ENCODE measurements at regions not wholly inside any gene's neighbourhood (a gene's known extent, or its start where the extent isn't known, plus 50 kb on each side); places are given as distances from the start of the nearest gene placed in this dataset.

DNA sequence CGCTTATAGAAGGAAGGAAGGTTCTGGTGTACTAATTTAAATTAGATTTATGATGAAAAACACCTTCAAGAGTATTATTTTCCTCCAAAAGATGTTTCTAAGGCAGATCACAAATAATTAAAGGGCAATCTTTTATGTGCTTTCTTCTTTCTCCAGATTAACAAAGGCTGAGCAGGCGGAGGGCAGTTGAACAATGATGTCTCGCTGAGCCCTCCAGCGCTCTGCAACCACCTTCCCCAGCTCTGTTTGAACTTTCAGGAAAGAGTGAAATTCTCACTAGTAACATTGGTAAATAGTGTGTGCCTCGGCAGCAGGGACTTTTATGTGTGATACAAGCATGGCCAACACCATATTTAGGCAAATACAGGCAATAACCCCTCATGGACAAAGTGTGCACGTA is 379.1 kb upstream of the MKI67 start:
- Histone ChIP-seq H3K18ac (ENCODE audit: low read depth in 1 of 2, low read length in 2 of 2) (no peak overlapping the region), H2AK5ac (ENCODE audit: low read length, severe bottlenecking) (no peak overlapping the region), H3K4me2 (ENCODE audit: low read length, poor library complexity, severe bottlenecking) (no peak overlapping the region), H3K79me1 (replicated peaks; ENCODE audit: low read length, poor library complexity, severe bottlenecking) (no peaks in the 10 kb centered on the region), H2BK15ac (ENCODE audit: low read depth, poor library complexity, severe bottlenecking) (no peak overlapping the region), H3K23ac (ENCODE audit: low read length in 2 of 2) (no peak overlapping the region), H3K14ac (ENCODE audit: low read length in 2 of 2) (no peak overlapping the region), H3K4me1 (ENCODE audit: control insufficient read depth, insufficient read depth, low read depth, low read length) (no peaks in the 10 kb centered on the region), H3K27ac (ENCODE audit: low read length, poor library complexity, severe bottlenecking) (no peak overlapping the region), H3K4ac (ENCODE audit: low read depth in 1 of 2, low read length in 2 of 2) (no peak overlapping the region), H3K27me3 (ENCODE audit: control insufficient read depth in 1 of 2, insufficient read depth in 1 of 2, low read length in 2 of 2) (no peaks in the 10 kb centered on the region), H3K4me3 (ENCODE audit: insufficient read depth in 1 of 2, low read depth in 1 of 2, low read length in 2 of 2) (no peak overlapping the region), H3K9ac (ENCODE audit: low read length) (no peak overlapping the region), H2BK5ac (ENCODE audit: low read depth, low read length, poor library complexity, severe bottlenecking) (no peak overlapping the region), H2BK12ac (ENCODE audit: low read length in 2 of 2) (no peak overlapping the region), H2BK120ac (ENCODE audit: low read depth, low read length) (no peak overlapping the region), H3K36me3 (ENCODE audit: control insufficient read depth in 1 of 2, insufficient read depth in 2 of 2, low read depth in 1 of 2, low read length in 2 of 2) (no peaks in the 10 kb centered on the region), H4K91ac (ENCODE audit: low read length) (no peak overlapping the region), H2AFZ (ENCODE audit: low read depth, low read length) (no peak overlapping the region), H4K8ac (ENCODE audit: low read length) (no peak overlapping the region), H3K9me3 (ENCODE audit: control insufficient read depth, low read length) (no peaks in the 10 kb centered on the region)
- DNase-seq: no peak
- 80% methylated on average over 3 of the region's 6 CpGs for WGBS

DNA sequence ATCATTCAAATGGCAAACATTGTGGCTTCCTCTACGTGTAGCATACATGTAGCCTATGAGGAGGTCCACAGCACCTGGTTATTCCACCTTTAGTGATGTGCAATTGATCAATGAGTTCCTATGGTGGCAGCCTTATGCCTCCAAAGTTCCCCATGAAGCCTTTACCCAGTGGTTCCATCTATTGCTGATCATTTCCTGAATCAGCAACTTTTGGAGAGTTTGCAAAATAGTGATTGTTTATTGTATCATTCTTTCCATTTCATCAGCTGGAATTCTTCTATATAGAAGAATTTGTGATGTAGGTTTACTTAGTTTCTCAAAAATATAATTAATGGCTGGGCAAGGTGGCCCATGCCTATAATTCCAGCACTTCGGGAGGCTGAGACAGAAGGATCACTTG is 380.2 kb upstream of the MKI67 start:
- WGBS: 50% methylated on average over 2 of the region's 2 CpGs
- Histone ChIP-seq H3K4me3 (ENCODE audit: insufficient read depth in 1 of 2, low read depth in 1 of 2, low read length in 2 of 2) (no peak overlapping the region), H3K4me1 (ENCODE audit: control insufficient read depth, insufficient read depth, low read depth, low read length) (no peaks in the 10 kb centered on the region), H4K8ac (ENCODE audit: low read length) (no peak overlapping the region), H2AK5ac (ENCODE audit: low read length, severe bottlenecking) (no peak overlapping the region), H3K18ac (ENCODE audit: low read depth in 1 of 2, low read length in 2 of 2) (no peak overlapping the region), H3K36me3 (ENCODE audit: control insufficient read depth in 1 of 2, insufficient read depth in 2 of 2, low read depth in 1 of 2, low read length in 2 of 2) (no peaks in the 10 kb centered on the region), H4K91ac (ENCODE audit: low read length) (no peak overlapping the region), H3K14ac (ENCODE audit: low read length in 2 of 2) (no peak overlapping the region), H2BK5ac (ENCODE audit: low read depth, low read length, poor library complexity, severe bottlenecking) (no peak overlapping the region), H3K23ac (ENCODE audit: low read length in 2 of 2) (no peak overlapping the region), H2BK12ac (ENCODE audit: low read length in 2 of 2) (no peak overlapping the region), H3K4ac (ENCODE audit: low read depth in 1 of 2, low read length in 2 of 2) (no peak overlapping the region), H3K27ac (ENCODE audit: low read length, poor library complexity, severe bottlenecking) (no peak overlapping the region), H3K4me2 (ENCODE audit: low read length, poor library complexity, severe bottlenecking) (no peak overlapping the region), H2BK15ac (ENCODE audit: low read depth, poor library complexity, severe bottlenecking) (no peak overlapping the region), H3K79me1 (replicated peaks; ENCODE audit: low read length, poor library complexity, severe bottlenecking) (no peaks in the 10 kb centered on the region), H3K9me3 (ENCODE audit: control insufficient read depth, low read length) (no peaks in the 10 kb centered on the region), H3K9ac (ENCODE audit: low read length) (no peak overlapping the region), H3K27me3 (ENCODE audit: control insufficient read depth in 1 of 2, insufficient read depth in 1 of 2, low read length in 2 of 2) (no peaks in the 10 kb centered on the region), H2AFZ (ENCODE audit: low read depth, low read length) (no peak overlapping the region), H2BK120ac (ENCODE audit: low read depth, low read length) (no peak overlapping the region)
- DNase-seq: no peak

- Histone ChIP-seq H3K4ac (ENCODE audit: low read depth in 1 of 2, low read length in 2 of 2) (no peak overlapping the region), H3K9ac (ENCODE audit: low read length) (no peak overlapping the region), H3K4me1 (ENCODE audit: control insufficient read depth, insufficient read depth, low read depth, low read length) (no peaks in the 10 kb centered on the region), H4K8ac (ENCODE audit: low read length) (no peak overlapping the region), H3K4me3 (ENCODE audit: insufficient read depth in 1 of 2, low read depth in 1 of 2, low read length in 2 of 2) (no peak overlapping the region), H3K36me3 (ENCODE audit: control insufficient read depth in 1 of 2, insufficient read depth in 2 of 2, low read depth in 1 of 2, low read length in 2 of 2) (no peaks in the 10 kb centered on the region), H2BK15ac (ENCODE audit: low read depth, poor library complexity, severe bottlenecking) (no peak overlapping the region), H3K18ac (ENCODE audit: low read depth in 1 of 2, low read length in 2 of 2) (no peak overlapping the region), H3K79me1 (replicated peaks; ENCODE audit: low read length, poor library complexity, severe bottlenecking) (no peaks in the 10 kb centered on the region), H2BK12ac (ENCODE audit: low read length in 2 of 2) (no peak overlapping the region), H2BK5ac (ENCODE audit: low read depth, low read length, poor library complexity, severe bottlenecking) (no peak overlapping the region), H2AFZ (ENCODE audit: low read depth, low read length) (no peak overlapping the region), H2AK5ac (ENCODE audit: low read length, severe bottlenecking) (no peak overlapping the region), H3K23ac (ENCODE audit: low read length in 2 of 2) (no peak overlapping the region), H3K4me2 (ENCODE audit: low read length, poor library complexity, severe bottlenecking) (no peak overlapping the region), H2BK120ac (ENCODE audit: low read depth, low read length) (no peak overlapping the region), H3K9me3 (ENCODE audit: control insufficient read depth, low read length) (no peaks in the 10 kb centered on the region), H3K27ac (ENCODE audit: low read length, poor library complexity, severe bottlenecking) (no peak overlapping the region), H3K14ac (ENCODE audit: low read length in 2 of 2) (no peak overlapping the region), H3K27me3 (ENCODE audit: control insufficient read depth in 1 of 2, insufficient read depth in 1 of 2, low read length in 2 of 2) (no peaks in the 10 kb centered on the region), H4K91ac (ENCODE audit: low read length) (no peak overlapping the region)
- DNase-seq: no peak
- 30% methylated on average over 2 of the region's 2 CpGs for WGBS
Observed at GRCh38 chr10:128507066-128507465, 380.8 kb upstream of the MKI67 start.

DNA sequence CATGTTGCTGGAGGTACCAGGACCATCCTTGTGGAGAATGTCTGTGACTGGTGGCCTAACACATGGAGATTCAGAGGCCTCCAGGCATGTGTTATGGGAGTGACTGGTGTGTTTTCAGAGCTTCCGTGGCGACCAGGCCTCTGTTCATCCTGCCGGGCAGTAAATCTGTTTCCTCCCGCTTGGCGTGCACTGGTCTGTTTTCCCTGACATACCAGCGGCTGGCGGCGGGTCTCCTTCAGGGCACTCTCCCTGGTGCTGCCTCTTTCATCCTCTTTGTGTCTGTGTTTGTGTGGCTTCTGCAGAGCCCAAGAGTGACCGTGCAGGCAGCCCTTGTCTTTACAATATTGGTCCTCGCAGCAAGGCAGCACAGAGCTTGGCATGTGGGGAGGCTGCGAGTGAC is 385.1 kb upstream of the MKI67 start:
- no peak overlapping the region for H2AK5ac ChIP-seq (ENCODE audit: low read length, severe bottlenecking)
- no peak overlapping the region for H3K4me2 ChIP-seq (ENCODE audit: low read length, poor library complexity, severe bottlenecking)
- H4K91ac ChIP-seq (ENCODE audit: low read length): no peak overlapping the region
- no peak overlapping the region for H3K23ac ChIP-seq (ENCODE audit: low read length in 2 of 2)
- no peak overlapping the region for H3K27ac ChIP-seq (ENCODE audit: low read length, poor library complexity, severe bottlenecking)
- no peaks in the 10 kb centered on the region for H3K4me1 ChIP-seq (ENCODE audit: control insufficient read depth, insufficient read depth, low read depth, low read length)
- no peak overlapping the region for H3K18ac ChIP-seq (ENCODE audit: low read depth in 1 of 2, low read length in 2 of 2)
- WGBS: 75% methylated on average over 11 of the region's 11 CpGs
- no peaks in the 10 kb centered on the region for H3K9me3 ChIP-seq (ENCODE audit: control insufficient read depth, low read length)
- no peak overlapping the region for H4K8ac ChIP-seq (ENCODE audit: low read length)
- no peak overlapping the region for H2BK15ac ChIP-seq (ENCODE audit: low read depth, poor library complexity, severe bottlenecking)
- no peak overlapping the region for H2BK120ac ChIP-seq (ENCODE audit: low read depth, low read length)
- H3K14ac ChIP-seq (ENCODE audit: low read length in 2 of 2): no peak overlapping the region
- no peak overlapping the region for H2AFZ ChIP-seq (ENCODE audit: low read depth, low read length)
- H3K9ac ChIP-seq (ENCODE audit: low read length): no peak overlapping the region
- no peaks in the 10 kb centered on the region for H3K79me1 ChIP-seq (replicated peaks; ENCODE audit: low read length, poor library complexity, severe bottlenecking)
- no peak overlapping the region for H3K4me3 ChIP-seq (ENCODE audit: insufficient read depth in 1 of 2, low read depth in 1 of 2, low read length in 2 of 2)
- DNase-seq: no peak
- H3K4ac ChIP-seq (ENCODE audit: low read depth in 1 of 2, low read length in 2 of 2): no peak overlapping the region
- H2BK12ac ChIP-seq (ENCODE audit: low read length in 2 of 2): no peak overlapping the region
- H3K36me3 ChIP-seq (ENCODE audit: control insufficient read depth in 1 of 2, insufficient read depth in 2 of 2, low read depth in 1 of 2, low read length in 2 of 2): no peaks in the 10 kb centered on the region
- H3K27me3 ChIP-seq (ENCODE audit: control insufficient read depth in 1 of 2, insufficient read depth in 1 of 2, low read length in 2 of 2): peaks cover 0 to 2% of the 10 kb centered on the region in 2 experiments
- no peak overlapping the region for H2BK5ac ChIP-seq (ENCODE audit: low read depth, low read length, poor library complexity, severe bottlenecking)

All from mesenchymal stem cell (in vitro differentiated cells and primary cell).